T-helper 1 cell (primary cell): ENCODE measurements at regions not wholly inside any gene's neighbourhood (a gene's known extent, or its start where the extent isn't known, plus 50 kb on each side); places are given as distances from the start of the nearest gene placed in this dataset.

Experiments used
- DNase-seq, 5 donors: peaks; one replicate each; pipeline ENCODE4 v3.0.0-alpha.2; 2012 to 2020

GRCh38 chr19:32257326-32258073, 87.9 kb upstream of the ZNF507 start:
- no peak for DNase-seq

DNA sequence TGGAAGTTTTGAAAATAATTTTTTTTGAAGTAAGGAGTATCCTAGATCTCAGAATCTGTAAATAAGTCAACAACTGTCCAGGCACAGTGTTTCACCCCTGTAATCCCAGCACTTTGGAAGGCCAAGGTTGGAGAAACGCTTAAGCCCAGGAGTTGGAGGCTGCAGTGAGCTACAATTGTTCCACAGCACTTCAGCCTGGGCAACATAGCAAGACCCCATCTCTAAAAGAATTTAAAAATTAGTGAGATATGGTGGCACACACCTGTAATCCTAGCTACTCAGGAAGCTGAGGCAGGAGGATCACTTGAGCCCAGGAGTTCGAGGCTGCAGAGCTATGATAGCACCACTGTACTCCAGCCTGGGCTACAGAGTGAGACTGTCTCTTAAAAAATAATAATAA, 87.2 kb upstream of the ZNF507 start:
- DNase-seq, result no peak

DNA sequence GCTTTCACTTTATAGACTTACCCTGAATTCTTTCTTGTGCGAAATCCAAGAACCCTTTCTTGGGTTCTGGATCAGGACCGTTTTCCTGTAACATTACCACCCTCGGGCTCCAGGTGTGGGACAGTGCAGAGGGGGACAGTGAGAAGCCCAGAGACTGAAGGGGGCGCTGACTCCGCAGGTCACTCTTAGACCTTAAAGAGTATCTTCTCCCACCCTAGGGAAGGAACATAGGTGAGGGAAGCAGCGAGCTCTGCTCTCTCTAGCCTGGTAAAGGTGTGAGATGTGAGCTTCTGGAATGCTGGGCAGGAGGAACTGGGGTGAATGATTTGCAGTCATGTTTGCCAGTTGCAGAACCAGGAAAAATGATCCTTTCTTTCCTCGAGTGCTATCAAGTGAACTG, 80.8 kb upstream of the ZNF507 start:
- DNase-seq, result no peak

GRCh38 chr19:32265995-32266394, 79.4 kb upstream of the ZNF507 start:
- DNase-seq, result no peak

- DNase-seq, result no peak
Observed at GRCh38 chr19:32266460-32266859, 79.0 kb upstream of the ZNF507 start.

DNA sequence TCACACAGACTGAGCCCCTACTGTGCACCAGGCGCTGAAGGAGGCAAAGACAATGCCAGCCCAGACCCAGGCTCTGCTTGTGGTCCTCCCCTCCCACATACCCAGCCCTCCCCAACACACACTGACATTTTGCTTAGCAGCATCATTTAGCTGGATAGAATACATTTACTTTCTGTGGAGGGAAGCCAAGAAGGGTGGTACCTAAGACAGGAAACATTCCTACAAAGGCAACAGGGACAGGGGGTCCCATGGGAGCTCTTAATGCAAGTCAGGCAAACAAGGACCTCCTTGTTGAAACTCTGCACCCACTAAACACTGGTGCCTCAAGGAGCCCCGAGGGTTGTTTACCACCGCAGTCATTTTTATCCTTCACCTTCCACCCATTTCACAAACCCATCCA, 77.0 kb upstream of the ZNF507 start:
- no peak for DNase-seq

GRCh38 chr19:32269831-32270230, 75.6 kb upstream of the ZNF507 start:
- DNase-seq, result no peak

DNA sequence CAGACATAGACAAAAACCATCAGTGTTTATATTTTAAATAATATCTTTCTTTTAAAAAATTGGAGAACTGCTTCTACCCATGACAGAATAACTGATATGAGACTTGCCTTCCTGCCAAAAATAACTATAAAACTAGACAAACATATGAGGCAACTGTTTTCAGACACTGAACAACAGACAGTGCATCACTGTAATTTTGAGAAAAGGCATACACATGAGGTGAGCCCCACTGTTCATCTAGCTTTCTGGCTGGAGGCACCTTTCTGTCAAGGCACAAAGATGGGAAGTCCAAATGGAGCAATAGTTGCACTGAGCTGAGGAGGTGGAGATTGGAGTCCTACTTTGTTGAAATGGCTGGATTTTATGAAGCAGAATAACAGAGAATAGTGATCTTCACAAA, 71.9 kb upstream of the ZNF507 start:
- DNase-seq, result no peak

DNA sequence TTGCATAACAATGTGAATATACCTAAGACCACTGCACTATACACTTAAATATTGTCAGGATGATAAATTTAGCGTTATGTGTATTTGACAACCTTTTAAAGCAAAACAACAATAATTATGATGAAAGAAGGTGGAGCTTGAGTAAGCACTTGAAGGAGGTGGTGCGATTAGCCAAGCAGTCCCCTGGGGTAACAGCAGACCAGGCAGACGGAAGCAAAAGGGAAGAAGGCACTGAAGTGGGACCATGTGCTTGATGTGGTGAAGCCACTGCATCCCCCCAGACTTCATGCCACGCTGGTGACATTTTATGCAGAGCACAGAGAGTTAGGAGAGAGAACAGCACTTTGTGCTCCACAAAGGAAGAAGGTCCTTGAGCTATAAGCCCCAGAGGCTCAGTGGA, 58.3 kb upstream of the ZNF507 start:
- no peak for DNase-seq

- DNase-seq, result peak in 1 of 5 donors; percentile 4
Observed at GRCh38 chr19:32287811-32288227, 57.6 kb upstream of the ZNF507 start.

GRCh38 chr19:32289566-32290210, 55.7 kb upstream of the ZNF507 start:
- no peak for DNase-seq

GRCh38 chr19:32291876-32292275, 53.5 kb upstream of the ZNF507 start:
- no peak for DNase-seq

DNA sequence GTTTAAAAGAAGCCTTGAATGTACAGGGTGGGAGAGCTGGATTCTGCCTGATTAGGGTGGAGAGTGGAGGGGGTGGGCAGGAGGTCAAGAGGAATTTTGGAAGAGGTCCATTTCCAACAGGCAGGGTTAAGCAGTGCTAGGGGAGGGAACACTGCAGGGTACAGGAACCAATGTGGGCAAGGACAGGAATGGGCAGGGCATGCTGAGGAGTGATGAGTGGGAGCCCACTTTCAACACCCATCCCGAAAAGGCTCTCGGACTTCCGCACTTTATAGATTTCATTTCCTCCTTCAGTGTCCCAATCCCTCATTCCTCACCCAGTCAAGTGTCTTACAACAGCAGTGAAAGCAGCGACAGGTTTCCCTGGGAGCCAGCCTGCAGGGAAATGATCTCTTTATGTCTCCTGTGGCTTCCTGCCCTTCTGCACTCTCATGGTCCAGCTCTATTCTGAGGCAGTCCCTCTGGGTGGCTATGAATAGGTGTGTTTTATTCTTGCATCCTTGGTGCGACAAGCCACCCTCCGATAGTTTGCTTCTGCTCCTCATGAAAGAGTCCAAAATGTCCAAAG, 50.5 kb upstream of the ZNF507 start:
- no peak for DNase-seq
